IMR-90 (cell line): ENCODE measurements at regions not wholly inside any gene's neighbourhood (a gene's known extent, or its start where the extent isn't known, plus 50 kb on each side); places are given as distances from the start of the nearest gene placed in this dataset.

ENCODE experiments used
- ATAC-seq: fragments of 200-7000 bp; cut with Tn5 transposase; 2 replicates; pipeline ENCODE4 v1.9.1; 2020; ENCODE audit warnings: low read depth, mild to moderate bottlenecking, moderate library complexity
- BruUV-seq: library from RNA; stranded (reverse); fragments of 400-500 nt; replicated peaks from 2 replicates; lab custom pipeline; 2021; lab: Mats Ljungman, UMichigan
- CTCF ChIA-PET: fragments of 300-600 bp; formaldehyde crosslinking; extraction: SDS; loops from one replicate; lab custom pipeline; 2021; ENCODE audit warnings: antibody characterized with exemption; lab: Yijun Ruan, JAX
- POLR2A ChIA-PET: fragments of 300-600 bp; sonication (Branson Sonifier 250); formaldehyde crosslinking; loops from one replicate; lab custom pipeline; 2022; ENCODE audit warnings: antibody characterized with exemption; ENCODE audit not compliant: unreplicated experiment; lab: Charles Lee
- DNase-seq: peaks from one replicate; pipeline ENCODE4 v3.0.0; 2013
- H2AFZ ChIP-seq: replicated peaks from 2 replicates; pipeline ENCODE3; 2013; ENCODE audit warnings: low read length, mild to moderate bottlenecking; ENCODE audit not compliant: poor library complexity
- H2AK5ac ChIP-seq: 2 replicates; pipeline ENCODE4 v1.6.1; 2013; ENCODE audit warnings: low read depth, low read length, inconsistent platforms
- H2AK9ac ChIP-seq: replicated peaks from 2 replicates; pipeline ENCODE3; 2013; ENCODE audit warnings: mild to moderate bottlenecking, low read depth, low read length, moderate library complexity; ENCODE audit not compliant: poor library complexity
- H2BK120ac ChIP-seq: 2 replicates; pipeline ENCODE4 v1.6.1; 2013; ENCODE audit warnings: low read depth, low read length, inconsistent platforms
- H2BK15ac ChIP-seq: 3 replicates; pipeline ENCODE4 v1.6.1; 2013; ENCODE audit warnings: low read depth, low read length, inconsistent platforms
- H2BK20ac ChIP-seq: 2 replicates; pipeline ENCODE4 v1.6.1; 2013; ENCODE audit warnings: low read depth, mild to moderate bottlenecking, inconsistent platforms, low read length, moderate library complexity
- H2BK5ac ChIP-seq: 2 replicates; pipeline ENCODE4 v1.6.1; 2013; ENCODE audit warnings: mild to moderate bottlenecking, low read depth, low read length, inconsistent platforms; ENCODE audit not compliant: poor library complexity, severe bottlenecking
- H3K14ac ChIP-seq: replicated peaks from 2 replicates; pipeline ENCODE4 v1.6.1; 2013; ENCODE audit warnings: low read depth, low read length, inconsistent platforms
- H3K18ac ChIP-seq: 2 replicates; pipeline ENCODE4 v1.6.1; 2013; ENCODE audit warnings: low read depth, low read length, control low read depth
- H3K23ac ChIP-seq: 2 replicates; pipeline ENCODE4 v1.6.1; 2013; ENCODE audit warnings: low read depth, low read length, inconsistent platforms
- H3K27ac ChIP-seq: 2 replicates; pipeline ENCODE4 v1.5.1; 2013; ENCODE audit warnings: mild to moderate bottlenecking, control low read depth, low read length; ENCODE audit not compliant: insufficient read depth
- H3K27me3 ChIP-seq: 2 replicates; pipeline ENCODE4 v1.6.1; 2013; ENCODE audit warnings: low read length; ENCODE audit not compliant: control insufficient read depth, insufficient read depth
- H3K36me3 ChIP-seq: 2 replicates; pipeline ENCODE4 v1.6.1; 2013; ENCODE audit warnings: low read length, mixed read lengths; ENCODE audit not compliant: control insufficient read depth, insufficient read depth
- H3K4ac ChIP-seq: 2 replicates; pipeline ENCODE4 v1.6.1; 2013; ENCODE audit warnings: low read depth, low read length, inconsistent platforms
- H3K4me1 ChIP-seq: 2 replicates; pipeline ENCODE4 v1.6.1; 2013; ENCODE audit warnings: low read length, mixed read lengths; ENCODE audit not compliant: control insufficient read depth, insufficient read depth
- H3K4me2 ChIP-seq: 2 replicates; pipeline ENCODE4 v1.6.1; 2013; ENCODE audit warnings: low read depth, mild to moderate bottlenecking, control low read depth, low read length, moderate library complexity
- H3K4me3 ChIP-seq: 2 replicates; pipeline ENCODE4 v1.5.1; 2013; ENCODE audit warnings: low read depth, mild to moderate bottlenecking, control low read depth, low read length, moderate library complexity; ENCODE audit not compliant: insufficient read depth
- H3K56ac ChIP-seq: 2 replicates; pipeline ENCODE4 v1.6.1; 2013; ENCODE audit warnings: low read length, inconsistent platforms; ENCODE audit not compliant: insufficient read depth; ENCODE audit errors: extremely low read depth
- H3K79me1 ChIP-seq, 2 experiments: 2 replicates each; pipeline ENCODE4 v1.6.1; 2013; ENCODE audit warnings: low read length in 2 of 2, inconsistent platforms in 1 of 2, low read depth in 1 of 2
- H3K9ac ChIP-seq: 2 replicates; pipeline ENCODE4 v1.6.1; 2013; ENCODE audit warnings: low read depth, low read length, control low read depth
- H3K9me1 ChIP-seq: 2 replicates; pipeline ENCODE4 v1.6.1; 2013; ENCODE audit warnings: low read length, inconsistent platforms; ENCODE audit not compliant: insufficient read depth
- H3K9me3 ChIP-seq: 2 replicates; pipeline ENCODE4 v1.6.1; 2013; ENCODE audit warnings: low read length; ENCODE audit not compliant: control insufficient read depth, insufficient read depth
- H4K20me1 ChIP-seq: 2 replicates; pipeline ENCODE4 v1.6.1; 2013; ENCODE audit warnings: low read length, inconsistent platforms; ENCODE audit not compliant: insufficient read depth
- H4K5ac ChIP-seq: 2 replicates; pipeline ENCODE4 v1.6.1; 2013; ENCODE audit warnings: mild to moderate bottlenecking, low read depth, low read length, control low read depth
- H4K8ac ChIP-seq, 2 experiments: 2 replicates each; pipeline ENCODE4 v1.6.1; 2013; ENCODE audit warnings: low read depth in 2 of 2, low read length in 2 of 2, control low read depth in 1 of 2, inconsistent platforms in 1 of 2
- H4K91ac ChIP-seq: 2 replicates; pipeline ENCODE4 v1.6.1; 2013; ENCODE audit warnings: low read depth, low read length, inconsistent platforms; ENCODE audit not compliant: insufficient read depth
- BHLHE40 ChIP-seq: fragments of 150-350 bp; IDR thresholded peaks from 2 replicates; pipeline ENCODE4 v1.6.1; 2016; ENCODE audit warnings: mild to moderate bottlenecking, low read depth, low read length
- CHD1 ChIP-seq: IDR thresholded peaks from 2 replicates; pipeline ENCODE4 v1.6.1; 2012; ENCODE audit warnings: low read depth, low read length, improper control_type of control experiment
- CTCF ChIP-seq: conservative IDR thresholded peaks from 2 replicates; pipeline ENCODE4 v1.5.1; 2012; ENCODE audit warnings: mild to moderate bottlenecking, low read depth, low read length, improper control_type of control experiment
- ELK1 ChIP-seq: fragments of 150-350 bp; IDR thresholded peaks from 2 replicates; pipeline ENCODE4 v1.6.1; 2016; ENCODE audit warnings: low read depth, mild to moderate bottlenecking, low read length, moderate library complexity, borderline replicate concordance
- FOS ChIP-seq: fragments of 150-350 bp; IDR thresholded peaks from 2 replicates; pipeline ENCODE4 v1.6.1; 2016; ENCODE audit warnings: low read depth, low read length
- MAFK ChIP-seq: IDR thresholded peaks from 2 replicates; pipeline ENCODE4 v1.6.1; 2012; ENCODE audit warnings: low read depth, low read length, improper control_type of control experiment
- MAZ ChIP-seq: IDR thresholded peaks from 2 replicates; pipeline ENCODE4 v1.6.1; 2012; ENCODE audit warnings: low read depth, mild to moderate bottlenecking, low read length, improper control_type of control experiment, moderate library complexity, borderline replicate concordance
- MXI1 ChIP-seq: IDR thresholded peaks from 2 replicates; pipeline ENCODE4 v1.6.1; 2012; ENCODE audit warnings: low read depth, mild to moderate bottlenecking, low read length, moderate library complexity, borderline replicate concordance
- NFE2L2 ChIP-seq: fragments of 150-350 bp; IDR thresholded peaks from 2 replicates; pipeline ENCODE4 v1.6.1; 2016; ENCODE audit warnings: low read depth, mild to moderate bottlenecking, low read length
- POLR2A ChIP-seq: IDR thresholded peaks from 2 replicates; pipeline ENCODE4 v1.6.1; 2012; ENCODE audit warnings: mild to moderate bottlenecking, low read depth, low read length
- RAD21 ChIP-seq: IDR thresholded peaks from 2 replicates; pipeline ENCODE4 v1.6.1; 2012; ENCODE audit warnings: low read length, improper control_type of control experiment
- RCOR1 ChIP-seq: IDR thresholded peaks from 2 replicates; pipeline ENCODE4 v1.6.1; 2012; ENCODE audit warnings: mild to moderate bottlenecking, low read length, improper control_type of control experiment; ENCODE audit not compliant: insufficient replicate concordance
- RFX5 ChIP-seq: IDR thresholded peaks from 2 replicates; pipeline ENCODE4 v1.8.0; 2012; ENCODE audit warnings: low read depth, mild to moderate bottlenecking, low read length, moderate library complexity
- USF2 ChIP-seq: fragments of 150-350 bp; IDR thresholded peaks from 2 replicates; pipeline ENCODE4 v1.6.1; 2017; ENCODE audit warnings: mild to moderate bottlenecking, antibody characterized with exemption, low read length, low read depth
- WGBS, 2 experiments: methylation state at CpG; one replicate each; pipeline versions ENCODE4 v1.1.5 to v1.1.7; 2013; ENCODE audit warnings: missing lambda C conversion rate in 2 of 2; ENCODE audit not compliant: insufficient read length in 1 of 2; ENCODE audit errors: extremely low coverage in 2 of 2; 5-methylcytosine and 5-hydroxymethylcytosine counted together
- dilution Hi-C: fragments of 300-500 bp; cut with HindIII; formaldehyde crosslinking; loops from one replicate; pipeline ENCODE4 v1.14.3; 2018; ENCODE audit warnings: low sequenced_read_pairs; ENCODE audit not compliant: unreplicated experiment
- in situ Hi-C: fragments of 300-500 bp; cut with MboI; formaldehyde crosslinking; loops from 3 replicates; pipeline ENCODE4 v1.14.3; 2019; ENCODE audit warnings: low sequenced_read_pairs, inconsistent platforms, mixed read lengths
- intact Hi-C: fragments of 100-400 bp; cut with micrococcal nuclease; formaldehyde crosslinking; loops from 2 replicates; pipeline ENCODE4 v1.10.0; 2022

- no peak overlapping the region for H2AK5ac ChIP-seq
- no peaks in the 10 kb centered on the region for H3K27me3 ChIP-seq
- H2BK20ac ChIP-seq, result peak overlapping the region; percentile 42; the same call in 1 of the 2 replicates
- in situ Hi-C loops (no loop called here), dilution Hi-C loops (no loop called here), intact Hi-C loops (loop anchor here (2.0 to 5.0 kb wide), 2 partner anchors 67 to 111 kb away; no protein-coding TSS in a partner anchor)
- peaks cover 9% of the 10 kb centered on the region for H3K4me1 ChIP-seq
- no peaks in the 10 kb centered on the region; the same call in 1 of the 2 replicates for H3K9me3 ChIP-seq
- peak overlapping the region; percentile 85 for H3K18ac ChIP-seq
- H3K9ac ChIP-seq, result no peak overlapping the region
- peak overlapping the region; percentile 63; the same call in 1 of the 2 replicates for H3K27ac ChIP-seq
- H3K4me3 ChIP-seq, result no peak overlapping the region
- peaks cover 7% of the 10 kb centered on the region; the same call in 1 of the 2 replicates for H3K9me1 ChIP-seq
- H2BK5ac ChIP-seq, result peak overlapping the region; percentile 80
- H3K4ac ChIP-seq, result peak overlapping the region; percentile 71; the same call in 1 of the 2 replicates
- H4K20me1 ChIP-seq, result no peaks in the 10 kb centered on the region
- no peaks in the 10 kb centered on the region for H3K36me3 ChIP-seq
- peak overlapping the region; percentile 77 for H2BK120ac ChIP-seq
- peak overlapping the region; percentile 20 to 57; a peak in 2 of 4 replicates for H4K8ac ChIP-seq
- POLR2A ChIA-PET, result no interaction called here
- TF ChIP-seq CTCF (no peak), CHD1 (no peak), USF2 (no peak), RFX5 (no peak), ELK1 (no peak), NFE2L2 (no peak), MXI1 (no peak), MAZ (no peak), RAD21 (no peak), POLR2A (no peak), FOS (no peak), RCOR1 (no peak), BHLHE40 (no peak), MAFK (no peak)
- H4K5ac ChIP-seq, result no peak overlapping the region
- CTCF ChIA-PET, result no interaction called here
- peak overlapping the region; percentile 56; the same call in 1 of the 2 replicates for H3K56ac ChIP-seq
- WGBS, 2 experiments, result 0% methylated on average over 1 of the region's 6 CpGs; no CpG with 5 or more reads in 1 of the 2 experiments
- BruUV-seq, result no TSS peak
- H3K79me1 ChIP-seq, result no peaks in the 10 kb centered on the region
- ATAC-seq (peak; percentile 87), DNase-seq (peak; percentile 45)
- H4K91ac ChIP-seq, result peak overlapping the region; percentile 35; the same call in 1 of the 2 replicates
- H2AFZ ChIP-seq, result no peak overlapping the region
- no peak overlapping the region for H2AK9ac ChIP-seq
- 0 out of 2 replicates have a peak overlapping the region, but pooled peaks have one; percentile 3 for H3K14ac ChIP-seq
- no peak overlapping the region for H2BK15ac ChIP-seq
- H3K4me2 ChIP-seq, result peak overlapping the region; percentile 59; the same call in 1 of the 2 replicates
- peak overlapping the region; percentile 22; the same call in 1 of the 2 replicates for H3K23ac ChIP-seq
These were observed 301.2 kb upstream of the BMP2 start for GRCh38 chr20:6466075-6466810.
